NCI-H82 (cell line): ENCODE measurements at regions not wholly inside any gene's neighbourhood (a gene's known extent, or its start where the extent isn't known, plus 50 kb on each side); places are given as distances from the start of the nearest gene placed in this dataset.
"Not testable (repeated sequence)": the region's sequence is repeated elsewhere in the genome, so short reads cannot be mapped to it uniquely, and the experiment has no call there.

Experiments used
- DNase-seq: peaks from one replicate; lab custom pipeline; 2025; lab: John Stamatoyannopoulos, UW

- DNase-seq: peak; percentile 59
Measured at GRCh38 chr1:81254560-81254959, 546.2 kb upstream of the ADGRL2 start.

GRCh38 chr1:81254068-81254467, 546.7 kb upstream of the ADGRL2 start:
- peak; percentile 50 for DNase-seq

GRCh38 chr1:81252471-81253151, 548.1 kb upstream of the ADGRL2 start:
- no peak for DNase-seq

- not testable (repeated sequence) for DNase-seq
Measured at GRCh38 chr1:81250825-81251224, 549.9 kb upstream of the ADGRL2 start.

GRCh38 chr1:81245084-81245715, 555.5 kb upstream of the ADGRL2 start:
- DNase-seq: not testable (repeated sequence)

- DNase-seq: not testable (repeated sequence)
Measured at GRCh38 chr1:81244612-81245011, 556.1 kb upstream of the ADGRL2 start.

GRCh38 chr1:81242103-81242502, 558.6 kb upstream of the ADGRL2 start:
- DNase-seq: no peak

GRCh38 chr1:81238129-81238528, 562.6 kb upstream of the ADGRL2 start:
- DNase-seq: no peak

GRCh38 chr1:81237473-81238089, 563.2 kb upstream of the ADGRL2 start:
- peak; percentile 54 for DNase-seq

- no peak for DNase-seq
Measured at GRCh38 chr1:81234237-81234636, 566.5 kb upstream of the ADGRL2 start.

- no peak for DNase-seq
Measured at GRCh38 chr1:81233591-81233990, 567.1 kb upstream of the ADGRL2 start.

- DNase-seq: no peak
Measured at GRCh38 chr1:81232420-81232819, 568.3 kb upstream of the ADGRL2 start.

- peak; percentile 51 for DNase-seq
Measured at GRCh38 chr1:81231729-81232038, 569.0 kb upstream of the ADGRL2 start.

GRCh38 chr1:81230983-81231728, 569.6 kb upstream of the ADGRL2 start:
- DNase-seq: peak; percentile 63

- no peak for DNase-seq
Measured at GRCh38 chr1:81228926-81229325, 571.8 kb upstream of the ADGRL2 start.

GRCh38 chr1:81226603-81226928, 574.2 kb upstream of the ADGRL2 start:
- peak; percentile 36 for DNase-seq

- peak; percentile 53 for DNase-seq
Measured at GRCh38 chr1:81225789-81226602, 574.7 kb upstream of the ADGRL2 start.

GRCh38 chr1:81224222-81224621, 576.5 kb upstream of the ADGRL2 start:
- DNase-seq: no peak

GRCh38 chr1:81221564-81221963, 579.2 kb upstream of the ADGRL2 start:
- no peak for DNase-seq

- no peak for DNase-seq
Measured at GRCh38 chr1:81220614-81221071, 580.1 kb upstream of the ADGRL2 start.

- DNase-seq: no peak
Measured at GRCh38 chr1:81217058-81217457, 583.7 kb upstream of the ADGRL2 start.

- DNase-seq: no peak
Measured at GRCh38 chr1:81213279-81213678, 587.5 kb upstream of the ADGRL2 start.
